ENCODE measurements at regions not wholly inside any gene's neighbourhood (a gene's known extent, or its start where the extent isn't known, plus 50 kb on each side); places are given as distances from the start of the nearest gene placed in this dataset.

DNA sequence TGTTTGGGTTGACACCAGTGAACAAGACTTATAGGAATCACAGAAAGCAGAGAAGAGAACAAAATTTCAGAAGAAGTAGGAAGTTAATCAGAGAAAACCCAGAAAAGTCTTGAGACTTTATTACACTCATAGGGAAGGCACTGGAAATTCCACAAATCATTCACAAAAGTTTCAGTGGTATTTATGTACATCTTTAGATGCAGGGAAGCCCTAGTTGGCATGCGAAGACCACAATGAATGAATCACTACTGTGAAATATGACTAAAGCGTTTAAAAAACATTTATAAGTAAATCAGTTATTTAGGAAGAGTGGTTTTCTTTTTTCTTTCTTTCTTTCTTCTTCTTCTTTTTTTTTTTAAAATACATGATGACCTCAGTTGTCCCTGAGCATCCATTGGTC, 105.1 kb downstream of the NUP35 start:
- TF ChIP-seq, protein P1, sequence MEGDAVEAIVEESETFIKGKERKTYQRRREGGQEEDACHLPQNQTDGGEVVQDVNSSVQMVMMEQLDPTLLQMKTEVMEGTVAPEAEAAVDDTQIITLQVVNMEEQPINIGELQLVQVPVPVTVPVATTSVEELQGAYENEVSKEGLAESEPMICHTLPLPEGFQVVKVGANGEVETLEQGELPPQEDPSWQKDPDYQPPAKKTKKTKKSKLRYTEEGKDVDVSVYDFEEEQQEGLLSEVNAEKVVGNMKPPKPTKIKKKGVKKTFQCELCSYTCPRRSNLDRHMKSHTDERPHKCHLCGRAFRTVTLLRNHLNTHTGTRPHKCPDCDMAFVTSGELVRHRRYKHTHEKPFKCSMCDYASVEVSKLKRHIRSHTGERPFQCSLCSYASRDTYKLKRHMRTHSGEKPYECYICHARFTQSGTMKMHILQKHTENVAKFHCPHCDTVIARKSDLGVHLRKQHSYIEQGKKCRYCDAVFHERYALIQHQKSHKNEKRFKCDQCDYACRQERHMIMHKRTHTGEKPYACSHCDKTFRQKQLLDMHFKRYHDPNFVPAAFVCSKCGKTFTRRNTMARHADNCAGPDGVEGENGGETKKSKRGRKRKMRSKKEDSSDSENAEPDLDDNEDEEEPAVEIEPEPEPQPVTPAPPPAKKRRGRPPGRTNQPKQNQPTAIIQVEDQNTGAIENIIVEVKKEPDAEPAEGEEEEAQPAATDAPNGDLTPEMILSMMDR (IDR thresholded peaks at IDR 0.05) = no peak
- no peak for TF ChIP-seq POLR2A (IDR thresholded peaks at IDR 0.05)
- no peak for TF ChIP-seq POLR2AphosphoS5 (IDR thresholded peaks at IDR 0.05)
